ENCODE measurements at regions not wholly inside any gene's neighbourhood (a gene's known extent, or its start where the extent isn't known, plus 50 kb on each side); places are given as distances from the start of the nearest gene placed in this dataset.

GRCh38 chr20:22775256-22775655, 190.9 kb upstream of the FOXA2 start:
- no peak for TF ChIP-seq CTCF (IDR thresholded peaks at IDR 0.05; ENCODE audit: low read depth, low read length)
- no peak for TF ChIP-seq EZH2phosphoT487 (IDR thresholded peaks at IDR 0.05; ENCODE audit: low read depth)

Measured in OCI-LY3 (cell line).